ENCODE measurements at regions not wholly inside any gene's neighbourhood (a gene's known extent, or its start where the extent isn't known, plus 50 kb on each side); places are given as distances from the start of the nearest gene placed in this dataset.

GRCh38 chr5:57817924-57818323, 335.3 kb upstream of the ACTBL2 start:
- TF ChIP-seq CTCF (IDR thresholded peaks at IDR 0.05) (no peak), POLR2A (IDR thresholded peaks at IDR 0.05) (no peak), EP300 (IDR thresholded peaks at IDR 0.05) (no peak)

All from ovary (tissue), 3 donors.